HG03064 (cell line): ENCODE measurements at regions not wholly inside any gene's neighbourhood (a gene's known extent, or its start where the extent isn't known, plus 50 kb on each side); places are given as distances from the start of the nearest gene placed in this dataset.

Experiments used
- ATAC-seq: cut with Tn5 transposase; IDR thresholded peaks from one replicate; pipeline ENCODE4 v1.9.1; 2021; ENCODE audit warnings: low read depth; ENCODE audit not compliant: unreplicated experiment

- no peak for ATAC-seq
Measured at GRCh38 chr13:34000955-34001354, 183.0 kb downstream of the RFC3 start.

- ATAC-seq, result no peak
Measured at GRCh38 chr13:34001389-34001788, 183.4 kb downstream of the RFC3 start.

- no peak for ATAC-seq
Measured at GRCh38 chr13:34002141-34002540, 184.2 kb downstream of the RFC3 start.

- ATAC-seq, result no peak
Measured at GRCh38 chr13:34002924-34003323, 185.0 kb downstream of the RFC3 start.

GRCh38 chr13:34003656-34004055 is 185.7 kb downstream of the RFC3 start:
- no peak for ATAC-seq

GRCh38 chr13:34004676-34005075 is 186.7 kb downstream of the RFC3 start:
- no peak for ATAC-seq

GRCh38 chr13:34006011-34006410 is 188.1 kb downstream of the RFC3 start:
- no peak for ATAC-seq

- no peak for ATAC-seq
Measured at GRCh38 chr13:34011552-34012085, 193.7 kb downstream of the RFC3 start.

- ATAC-seq, result no peak
Measured at GRCh38 chr13:34012382-34012781, 194.4 kb downstream of the RFC3 start.

GRCh38 chr13:34013061-34013460 is 195.1 kb downstream of the RFC3 start:
- no peak for ATAC-seq

- no peak for ATAC-seq
Measured at GRCh38 chr13:34017231-34017630, 199.3 kb downstream of the RFC3 start.

- ATAC-seq, result no peak
Measured at GRCh38 chr13:34019870-34020269, 201.9 kb downstream of the RFC3 start.

- ATAC-seq, result no peak
Measured at GRCh38 chr13:34020388-34020787, 202.4 kb downstream of the RFC3 start.

- no peak for ATAC-seq
Measured at GRCh38 chr13:34021619-34022018, 203.7 kb downstream of the RFC3 start.

GRCh38 chr13:34025746-34026145 is 207.8 kb downstream of the RFC3 start:
- no peak for ATAC-seq

GRCh38 chr13:34026308-34026707 is 208.4 kb downstream of the RFC3 start:
- no peak for ATAC-seq

GRCh38 chr13:34028496-34029442 is 210.8 kb downstream of the RFC3 start:
- no peak for ATAC-seq

- no peak for ATAC-seq
Measured at GRCh38 chr13:34030782-34031181, 212.8 kb downstream of the RFC3 start.

GRCh38 chr13:34031610-34032009 is 213.7 kb downstream of the RFC3 start:
- no peak for ATAC-seq

- ATAC-seq, result no peak
Measured at GRCh38 chr13:34034411-34034810, 216.5 kb downstream of the RFC3 start.

- ATAC-seq, result no peak
Measured at GRCh38 chr13:34035178-34035577, 217.2 kb downstream of the RFC3 start.

GRCh38 chr13:34035676-34036325 is 217.9 kb downstream of the RFC3 start:
- ATAC-seq, result no peak
